T-cell (primary cell): ENCODE measurements at regions not wholly inside any gene's neighbourhood (a gene's known extent, or its start where the extent isn't known, plus 50 kb on each side); places are given as distances from the start of the nearest gene placed in this dataset.
"Not testable (repeated sequence)": the region's sequence is repeated elsewhere in the genome, so short reads cannot be mapped to it uniquely, and the experiment has no call there.

Source experiments
- ATAC-seq, 4 experiments: fragments of 200-7000 bp in 3 of 4; fragments of 150-1000 bp in 1 of 4; cut with Tn5 transposase; replicated peaks in 1 of 4; 1 replicate in 3 of 4; 2 replicates in 1 of 4; pipeline ENCODE4 v1.10.0; 2021; ENCODE audit warnings: moderate library complexity in 3 of 4, mild to moderate bottlenecking in 2 of 4, moderate number of reproducible peaks in 1 of 4
- CTCF ChIA-PET, 2 donors: fragments of 300-600 bp; sonication (Branson Sonifier 250); formaldehyde crosslinking; loops; one replicate each; lab custom pipeline; 2022; ENCODE audit warnings: antibody characterized with exemption in 2 of 2; lab: Charles Lee
- POLR2A ChIA-PET, 2 donors: fragments of 300-600 bp; sonication (Branson Sonifier 250); formaldehyde crosslinking; loops; one replicate each; lab custom pipeline; 2022; ENCODE audit warnings: antibody characterized with exemption in 2 of 2; lab: Charles Lee
- DNase-seq, 35 experiments: peaks; one replicate each; pipeline versions ENCODE4 v3.0.0 to v3.0.0-alpha.2; 2013 to 2023
- H3K27ac ChIP-seq: one replicate; pipeline ENCODE4 v1.5.1; 2013; ENCODE audit warnings: low read length
- H3K27me3 ChIP-seq, 2 experiments: replicated peaks in 1 of 2; 1 replicate in 1 of 2; 2 replicates in 1 of 2; pipeline versions ENCODE4 v1.6.1 to v1.7.0; 2013; ENCODE audit warnings: low read length in 1 of 2, mixed read lengths in 1 of 2; ENCODE audit not compliant: control insufficient read depth in 2 of 2, insufficient read depth in 2 of 2; ENCODE audit errors: extremely low read depth in 1 of 2
- H3K36me3 ChIP-seq, 2 donors: 1 replicate in 1 of 2; 2 replicates in 1 of 2; pipeline versions ENCODE4 v1.6.1 to v1.7.0; 2013; ENCODE audit warnings: low read length in 1 of 2; ENCODE audit not compliant: control insufficient read depth in 2 of 2, insufficient read depth in 1 of 2; ENCODE audit errors: extremely low read depth in 1 of 2
- H3K4me1 ChIP-seq, 2 experiments: 1 replicate in 1 of 2; 2 replicates in 1 of 2; pipeline versions ENCODE4 v1.6.1 to v1.7.0; 2013; ENCODE audit warnings: low read length in 2 of 2, mixed read lengths in 1 of 2; ENCODE audit not compliant: insufficient read depth in 2 of 2, control insufficient read depth in 1 of 2; ENCODE audit errors: extremely low read depth in 1 of 2
- H3K4me3 ChIP-seq, 2 donors: 1 replicate in 1 of 2; 2 replicates in 1 of 2; pipeline versions ENCODE4 v1.5.1 to v1.7.0; 2013; ENCODE audit warnings: mild to moderate bottlenecking in 2 of 2, low read length in 1 of 2, moderate library complexity in 1 of 2; ENCODE audit not compliant: control insufficient read depth in 1 of 2; ENCODE audit errors: extremely low read depth in 1 of 2
- H3K9me3 ChIP-seq: 2 replicates; pipeline ENCODE4 v1.7.0; 2013
- H3K27ac Mint-ChIP-seq, 2 donors: one replicate each; pipeline ENCODE4 v1.8.0; 2020 to 2021; ENCODE audit warnings: mild to moderate bottlenecking in 2 of 2, mixed read lengths in 2 of 2
- H3K27me3 Mint-ChIP-seq, 2 donors: one replicate each; pipeline ENCODE4 v1.8.0; 2021 to 2022; ENCODE audit warnings: mixed read lengths in 2 of 2
- H3K36me3 Mint-ChIP-seq: one replicate; pipeline ENCODE4 v1.8.0; 2021; ENCODE audit warnings: mixed read lengths
- H3K4me1 Mint-ChIP-seq, 3 donors: one replicate each; pipeline ENCODE4 v1.8.0; 2020 to 2022; ENCODE audit warnings: mixed read lengths in 3 of 3, mild to moderate bottlenecking in 1 of 3
- H3K4me3 Mint-ChIP-seq, 3 donors: one replicate each; pipeline ENCODE4 v1.8.0; 2020 to 2022; ENCODE audit warnings: mild to moderate bottlenecking in 3 of 3, mixed read lengths in 3 of 3, moderate library complexity in 3 of 3
- H3K9me3 Mint-ChIP-seq, 3 donors: one replicate each; pipeline ENCODE4 v1.8.0; 2020 to 2022; ENCODE audit warnings: mixed read lengths in 3 of 3
- WGBS: methylation state at CpG from one replicate; pipeline ENCODE4 v1.1.5; 2013; ENCODE audit warnings: missing lambda C conversion rate; ENCODE audit not compliant: insufficient coverage; 5-methylcytosine and 5-hydroxymethylcytosine counted together

- H3K27ac ChIP-seq: no peak overlapping the region
- no peak overlapping the region for H3K27ac Mint-ChIP-seq
- no peak for ATAC-seq
- ChIA-PET CTCF (no interaction called here), POLR2A (no interaction called here)
- peaks cover 2 to 10% of the 10 kb centered on the region in 2 experiments for H3K4me1 ChIP-seq
- H3K36me3 Mint-ChIP-seq: no peaks in the 10 kb centered on the region
- peaks cover 26 to 35% (median 33%) of the 10 kb centered on the region in 3 donors for H3K4me1 Mint-ChIP-seq
- H3K36me3 ChIP-seq: no peaks in the 10 kb centered on the region
- H3K27me3 ChIP-seq: peaks cover 0 to 4% of the 10 kb centered on the region in 2 experiments
- no peaks in the 10 kb centered on the region for H3K27me3 Mint-ChIP-seq
- no peak overlapping the region for H3K4me3 ChIP-seq
- no peak overlapping the region for H3K4me3 Mint-ChIP-seq
- peaks cover 0 to 9% (median 3%) of the 10 kb centered on the region in 3 donors for H3K9me3 Mint-ChIP-seq
- H3K9me3 ChIP-seq: no peaks in the 10 kb centered on the region
- DNase-seq: no peak
Measured at GRCh38 chr14:65989981-65990380, 496.2 kb upstream of the CCDC196 start.

- DNase-seq (no peak), ATAC-seq (no peak)
- no peaks in the 10 kb centered on the region for H3K9me3 ChIP-seq
- Mint-ChIP-seq H3K4me3 (no peak overlapping the region), H3K27me3 (no peaks in the 10 kb centered on the region), H3K4me1 (peaks cover 26 to 35% (median 30%) of the 10 kb centered on the region in 3 donors), H3K36me3 (no peaks in the 10 kb centered on the region), H3K27ac (no peak overlapping the region), H3K9me3 (peaks cover 0 to 3% (median 3%) of the 10 kb centered on the region in 3 donors)
- peaks cover 0 to 4% of the 10 kb centered on the region in 2 experiments for H3K27me3 ChIP-seq
- ChIA-PET POLR2A (no interaction called here), CTCF (no interaction called here)
- no peak overlapping the region for H3K4me3 ChIP-seq
- no CpG with 5 or more reads among the region's 2 CpGs for WGBS
- H3K4me1 ChIP-seq: peaks cover 2 to 10% of the 10 kb centered on the region in 2 experiments
- H3K27ac ChIP-seq: no peak overlapping the region
- H3K36me3 ChIP-seq: no peaks in the 10 kb centered on the region
Measured at GRCh38 chr14:65991104-65991503, 495.1 kb upstream of the CCDC196 start.

GRCh38 chr14:65991935-65992334, 494.2 kb upstream of the CCDC196 start:
- H3K27me3 ChIP-seq, H3K4me3 ChIP-seq, H3K9me3 Mint-ChIP-seq, H3K36me3 Mint-ChIP-seq, CTCF ChIA-PET, ATAC-seq, H3K27me3 Mint-ChIP-seq, H3K4me3 Mint-ChIP-seq, H3K27ac ChIP-seq, H3K36me3 ChIP-seq, DNase-seq, H3K9me3 ChIP-seq: not testable (repeated sequence)
- H3K4me1 ChIP-seq: peaks cover 2 to 10% of the 10 kb centered on the region in 2 experiments
- peaks cover 26 to 35% (median 26%) of the 10 kb centered on the region in 3 donors for H3K4me1 Mint-ChIP-seq
- WGBS: no CpG with 5 or more reads among the region's 1 CpG
- POLR2A ChIA-PET: interaction anchor here in 1 of 2 donors (0.5 kb wide), 1 partner anchor 28 kb away, joined by 3 read pairs; no protein-coding TSS in a partner anchor
- H3K27ac Mint-ChIP-seq: peak overlapping the region; percentile 1 to 70

- peaks cover 0 to 5% (median 3%) of the 10 kb centered on the region in 3 donors for H3K9me3 Mint-ChIP-seq
- peak overlapping the region; percentile 5 to 17 for H3K27ac Mint-ChIP-seq
- Histone ChIP-seq H3K4me3 (no peak overlapping the region), H3K27ac (no peak overlapping the region), H3K27me3 (peaks cover 0 to 4% of the 10 kb centered on the region in 2 experiments), H3K4me1 (peaks cover 2 to 10% of the 10 kb centered on the region in 2 experiments), H3K9me3 (no peaks in the 10 kb centered on the region), H3K36me3 (no peaks in the 10 kb centered on the region)
- no peak overlapping the region for H3K4me3 Mint-ChIP-seq
- CTCF ChIA-PET: interaction anchor here in 1 of 2 donors (1.0 kb wide), 1 partner anchor 828 kb away, joined by 3 read pairs; no protein-coding TSS in a partner anchor
- ATAC-seq (peak in 1 of 4 experiments; percentile 47), DNase-seq (peak in 1 of 35 experiments; percentile 2)
- POLR2A ChIA-PET: no interaction called here
- H3K4me1 Mint-ChIP-seq: peaks cover 26 to 35% (median 26%) of the 10 kb centered on the region in 3 donors
- H3K27me3 Mint-ChIP-seq: no peaks in the 10 kb centered on the region
- H3K36me3 Mint-ChIP-seq: no peaks in the 10 kb centered on the region
- WGBS: 45% methylated on average over 2 of the region's 3 CpGs
Measured at GRCh38 chr14:65993103-65993502, 493.1 kb upstream of the CCDC196 start.

GRCh38 chr14:65993996-65994395, 492.2 kb upstream of the CCDC196 start:
- no peaks in the 10 kb centered on the region for H3K9me3 ChIP-seq
- no peak overlapping the region for H3K27ac ChIP-seq
- Mint-ChIP-seq H3K27me3 (no peaks in the 10 kb centered on the region), H3K27ac (no peak overlapping the region), H3K36me3 (no peaks in the 10 kb centered on the region), H3K9me3 (peaks cover 0 to 8% (median 3%) of the 10 kb centered on the region in 3 donors), H3K4me1 (peaks cover 26 to 35% (median 26%) of the 10 kb centered on the region in 3 donors), H3K4me3 (no peak overlapping the region)
- peaks cover 0 to 2% of the 10 kb centered on the region in 2 experiments for H3K27me3 ChIP-seq
- ATAC-seq: no peak
- H3K4me1 ChIP-seq: peaks cover 2 to 10% of the 10 kb centered on the region in 2 experiments
- WGBS: no CpG with 5 or more reads among the region's 5 CpGs
- H3K36me3 ChIP-seq: no peaks in the 10 kb centered on the region
- DNase-seq: no peak
- no peak overlapping the region for H3K4me3 ChIP-seq
- ChIA-PET CTCF (no interaction called here), POLR2A (no interaction called here)

GRCh38 chr14:65997347-65997746, 488.8 kb upstream of the CCDC196 start:
- no peaks in the 10 kb centered on the region for H3K36me3 ChIP-seq
- H3K9me3 Mint-ChIP-seq: peaks cover 9 to 27% (median 14%) of the 10 kb centered on the region in 3 donors
- H3K4me3 Mint-ChIP-seq: no peak overlapping the region
- WGBS: no CpG with 5 or more reads among the region's 2 CpGs
- ATAC-seq (no peak), DNase-seq (no peak)
- no peak overlapping the region for H3K27ac Mint-ChIP-seq
- no peak overlapping the region for H3K4me3 ChIP-seq
- H3K9me3 ChIP-seq: no peaks in the 10 kb centered on the region
- peaks cover 0 to 5% of the 10 kb centered on the region in 2 donors for H3K27me3 Mint-ChIP-seq
- H3K4me1 Mint-ChIP-seq: peaks cover 21 to 23% (median 21%) of the 10 kb centered on the region in 3 donors
- H3K4me1 ChIP-seq: peaks cover 2 to 10% of the 10 kb centered on the region in 2 experiments
- CTCF ChIA-PET: no interaction called here
- no peak overlapping the region for H3K27ac ChIP-seq
- H3K36me3 Mint-ChIP-seq: peaks cover 11% of the 10 kb centered on the region
- POLR2A ChIA-PET: no interaction called here
- H3K27me3 ChIP-seq: no peaks in the 10 kb centered on the region
